ENCODE measurements at regions not wholly inside any gene's neighbourhood (a gene's known extent, or its start where the extent isn't known, plus 50 kb on each side); places are given as distances from the start of the nearest gene placed in this dataset.

GRCh38 chr21:21858502-21859334, 860.5 kb downstream of the NCAM2 start (continued):
- TF ChIP-seq RBBP5 (IDR thresholded peaks at IDR 0.05; ENCODE audit: borderline replicate concordance, low read depth, low read length), result no peak

All from H1 (cell line).